H9 (cell line): ENCODE measurements at regions not wholly inside any gene's neighbourhood (a gene's known extent, or its start where the extent isn't known, plus 50 kb on each side); places are given as distances from the start of the nearest gene placed in this dataset.

Source experiments
- DNase-seq: peaks from one replicate; pipeline ENCODE4 v3.0.0-alpha.2; 2017
- H2AFZ ChIP-seq: one replicate; pipeline ENCODE4 v1.6.1; 2013; ENCODE audit warnings: mild to moderate bottlenecking, low read length, control low read depth, moderate library complexity
- H2AK5ac ChIP-seq: 2 replicates; pipeline ENCODE4 v1.6.1; 2013; ENCODE audit warnings: low read length, control low read depth, mixed read lengths; ENCODE audit not compliant: insufficient read length
- H2BK120ac ChIP-seq: one replicate; pipeline ENCODE4 v1.6.1; 2013; ENCODE audit warnings: low read depth, mild to moderate bottlenecking, low read length, control low read depth, inconsistent platforms; ENCODE audit not compliant: poor library complexity, severe bottlenecking
- H2BK12ac ChIP-seq: 2 replicates; pipeline ENCODE4 v1.6.1; 2013; ENCODE audit warnings: low read length, control low read depth, mixed read lengths, low read depth; ENCODE audit not compliant: insufficient read length
- H2BK15ac ChIP-seq: 2 replicates; pipeline ENCODE4 v1.6.1; 2013; ENCODE audit warnings: low read depth, low read length, control low read depth
- H2BK20ac ChIP-seq: one replicate; pipeline ENCODE4 v1.6.1; 2013; ENCODE audit warnings: low read depth, mild to moderate bottlenecking, low read length, control low read depth, inconsistent platforms; ENCODE audit not compliant: poor library complexity, severe bottlenecking
- H2BK5ac ChIP-seq: 2 replicates; pipeline ENCODE4 v1.6.1; 2013; ENCODE audit warnings: low read length, control low read depth, mixed read lengths; ENCODE audit not compliant: insufficient read length
- H3K14ac ChIP-seq: 2 replicates; pipeline ENCODE4 v1.6.1; 2013; ENCODE audit warnings: low read length, control low read depth; ENCODE audit not compliant: insufficient read depth
- H3K18ac ChIP-seq: 2 replicates; pipeline ENCODE4 v1.6.1; 2013; ENCODE audit warnings: low read depth, mild to moderate bottlenecking, mixed read lengths, low read length, control low read depth; ENCODE audit not compliant: insufficient read length
- H3K23ac ChIP-seq: 2 replicates; pipeline ENCODE4 v1.6.1; 2013; ENCODE audit warnings: low read length, control low read depth, mixed read lengths, low read depth; ENCODE audit not compliant: insufficient read length
- H3K23me2 ChIP-seq: 2 replicates; pipeline ENCODE4 v1.6.1; 2013; ENCODE audit warnings: low read depth, mild to moderate bottlenecking, mixed read lengths, low read length, control low read depth; ENCODE audit not compliant: insufficient read length, poor library complexity, severe bottlenecking
- H3K27ac ChIP-seq: 2 replicates; pipeline ENCODE4 v1.5.1; 2013; ENCODE audit warnings: low read length, control low read depth, mixed read lengths, low read depth; ENCODE audit not compliant: insufficient read length
- H3K27me3 ChIP-seq: 2 replicates; pipeline ENCODE4 v1.6.1; 2013; ENCODE audit warnings: low read length, control low read depth, inconsistent platforms; ENCODE audit not compliant: insufficient read depth
- H3K4ac ChIP-seq: 2 replicates; pipeline ENCODE4 v1.6.1; 2013; ENCODE audit warnings: low read depth, mild to moderate bottlenecking, control low read depth, inconsistent platforms, low read length, moderate library complexity
- H3K4me1 ChIP-seq: 2 replicates; pipeline ENCODE4 v1.6.1; 2013; ENCODE audit warnings: low read length, control low read depth, inconsistent platforms; ENCODE audit not compliant: insufficient read depth
- H3K4me2 ChIP-seq: 2 replicates; pipeline ENCODE4 v1.6.1; 2013; ENCODE audit warnings: low read length, control low read depth, mixed read lengths; ENCODE audit not compliant: insufficient read length, insufficient read depth
- H3K56ac ChIP-seq: 2 replicates; pipeline ENCODE4 v1.6.1; 2013; ENCODE audit warnings: low read depth, mild to moderate bottlenecking, mixed read lengths, low read length, control low read depth; ENCODE audit not compliant: insufficient read length
- H3K79me1 ChIP-seq: 2 replicates; pipeline ENCODE4 v1.6.1; 2013; ENCODE audit warnings: low read depth, mild to moderate bottlenecking, moderate library complexity, low read length, control low read depth, inconsistent platforms; ENCODE audit not compliant: insufficient read depth, poor library complexity, severe bottlenecking
- H3K79me2 ChIP-seq: 2 replicates; pipeline ENCODE4 v1.6.1; 2013; ENCODE audit warnings: low read length, control low read depth, inconsistent platforms; ENCODE audit not compliant: insufficient read depth
- H3K9ac ChIP-seq: 2 replicates; pipeline ENCODE4 v1.6.1; 2013; ENCODE audit warnings: low read length, control low read depth, mixed read lengths; ENCODE audit not compliant: insufficient read length; ENCODE audit errors: extremely low read depth
- H3K9me3 ChIP-seq: one replicate; pipeline ENCODE4 v1.6.1; 2013; ENCODE audit warnings: low read depth, low read length, inconsistent platforms; ENCODE audit not compliant: control insufficient read depth
- H3T11ph ChIP-seq: one replicate; pipeline ENCODE4 v1.6.1; 2013; ENCODE audit warnings: mild to moderate bottlenecking, low read length, control low read depth, inconsistent platforms
- H4K20me1 ChIP-seq: one replicate; pipeline ENCODE4 v1.6.1; 2013; ENCODE audit not compliant: control insufficient read depth, insufficient read length, insufficient read depth
- H4K5ac ChIP-seq: 2 replicates; pipeline ENCODE4 v1.6.1; 2013; ENCODE audit warnings: low read depth, mild to moderate bottlenecking, mixed read lengths, low read length, control low read depth; ENCODE audit not compliant: insufficient read length
- H4K8ac ChIP-seq: replicated peaks from 2 replicates; pipeline ENCODE4 v1.6.1; 2013; ENCODE audit warnings: low read length, control low read depth, mixed read lengths, low read depth; ENCODE audit not compliant: insufficient read length
- H4K91ac ChIP-seq: 2 replicates; pipeline ENCODE4 v1.6.1; 2013; ENCODE audit warnings: low read depth, mild to moderate bottlenecking, moderate library complexity, mixed read lengths, low read length, control low read depth; ENCODE audit not compliant: insufficient read length
- H3K27ac Mint-ChIP-seq, 3 experiments: 2 replicates in 2 of 3; 3 replicates in 1 of 3; pipeline ENCODE4 v1.8.0; 2020 to 2021; ENCODE audit warnings: mixed read lengths in 3 of 3, mild to moderate bottlenecking in 1 of 3, moderate library complexity in 1 of 3
- H3K27me3 Mint-ChIP-seq: 2 replicates; pipeline ENCODE4 v1.8.0; 2021; ENCODE audit warnings: low read depth, mild to moderate bottlenecking, moderate library complexity, mixed read lengths
- H3K36me3 Mint-ChIP-seq, 3 experiments: 2 replicates in 2 of 3; 3 replicates in 1 of 3; pipeline ENCODE4 v1.8.0; 2020 to 2021; ENCODE audit warnings: low read depth in 3 of 3, mixed read lengths in 3 of 3; ENCODE audit not compliant: insufficient read depth in 1 of 3
- H3K4me1 Mint-ChIP-seq, 2 experiments: 2 replicates each; pipeline ENCODE4 v1.8.0; 2020; ENCODE audit warnings: mixed read lengths in 2 of 2
- H3K4me3 Mint-ChIP-seq, 2 experiments: 2 replicates in 1 of 2; 3 replicates in 1 of 2; pipeline ENCODE4 v1.8.0; 2020 to 2021; ENCODE audit warnings: mild to moderate bottlenecking in 2 of 2, mixed read lengths in 2 of 2, moderate library complexity in 1 of 2
- H3K9me3 Mint-ChIP-seq, 2 experiments: 2 replicates in 1 of 2; 3 replicates in 1 of 2; pipeline ENCODE4 v1.8.0; 2020; ENCODE audit warnings: mild to moderate bottlenecking in 2 of 2, mixed read lengths in 2 of 2, moderate library complexity in 1 of 2
- WGBS: extraction: QIAGEN DNeasy Blood & Tissue Kit; methylation state at CpG from one replicate; pipeline ENCODE4 v1.1.7; 2013; ENCODE audit warnings: missing lambda C conversion rate, low lambda C conversion rate, mixed read lengths; ENCODE audit not compliant: insufficient read length; ENCODE audit errors: extremely low coverage; 5-methylcytosine and 5-hydroxymethylcytosine counted together
- TF ChIP-seq, protein P1 (sequence below): fragments of 200-600 bp; sonication (generic); conservative IDR thresholded peaks from 3 replicates; pipeline ENCODE4 v1.8.0; 2021; ENCODE audit warnings: antibody characterized with exemption, mild to moderate bottlenecking

DNA sequence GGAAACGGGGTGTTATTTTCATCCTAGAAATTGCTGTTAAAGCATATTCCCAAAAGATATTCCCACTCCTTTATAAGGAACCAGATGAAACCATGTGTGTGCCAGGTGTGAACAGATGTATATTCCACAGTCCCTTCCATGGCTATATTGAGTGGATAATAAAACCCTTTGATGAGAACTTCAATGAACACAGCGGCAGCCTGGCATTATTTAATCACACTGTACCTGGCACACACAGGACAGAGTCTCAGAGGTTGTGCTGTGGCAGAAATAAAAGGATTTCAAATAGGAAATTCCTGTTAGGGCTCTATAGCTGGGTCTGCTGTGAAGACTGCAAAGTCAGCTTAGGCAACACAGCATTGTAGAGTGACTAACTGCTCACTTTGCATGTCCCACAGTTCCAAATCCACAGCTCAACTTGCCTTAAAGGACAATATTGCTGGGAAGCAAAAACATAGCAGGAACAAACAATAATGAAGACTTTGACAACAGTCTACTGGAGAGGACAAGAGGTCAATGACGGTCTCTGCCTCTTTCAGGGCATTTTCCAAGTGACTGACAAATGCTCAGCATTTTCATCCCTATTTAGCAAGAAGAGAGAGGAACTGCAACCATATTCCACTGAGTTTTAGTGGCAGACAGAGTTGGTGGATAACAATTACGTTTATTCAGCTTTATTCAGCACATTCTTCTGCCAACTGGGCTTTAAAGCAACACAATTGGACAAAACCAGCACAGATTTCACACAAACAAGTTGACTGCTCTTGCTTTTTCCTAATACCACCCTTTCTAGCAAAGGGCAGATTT, 255.7 kb upstream of the RGMB start:
- Histone ChIP-seq H3K27me3 (no peaks in the 10 kb centered on the region), H3K56ac (no peak overlapping the region), H3K23ac (no peak overlapping the region), H3K9ac (no peak overlapping the region), H3K4ac (no peak overlapping the region), H3K27ac (no peak overlapping the region), H3K14ac (no peak overlapping the region), H4K5ac (no peak overlapping the region), H3K18ac (no peak overlapping the region), H2BK15ac (no peak overlapping the region), H2BK20ac (no peak overlapping the region), H4K20me1 (no peaks in the 10 kb centered on the region), H4K8ac (no peak overlapping the region), H3T11ph (no peak overlapping the region), H2AFZ (no peak overlapping the region), H2BK5ac (no peak overlapping the region), H2BK120ac (no peak overlapping the region), H3K23me2 (no peaks in the 10 kb centered on the region), H3K4me2 (no peak overlapping the region), H3K4me1 (no peaks in the 10 kb centered on the region; the same call in 1 of the 2 replicates), H2AK5ac (no peak overlapping the region), H2BK12ac (no peak overlapping the region), H3K9me3 (no peaks in the 10 kb centered on the region), H4K91ac (no peak overlapping the region), H3K79me1 (no peaks in the 10 kb centered on the region), H3K79me2 (no peaks in the 10 kb centered on the region)
- no peak for DNase-seq
- Mint-ChIP-seq H3K4me3 (no peak overlapping the region), H3K4me1 (peaks cover 9 to 14% of the 10 kb centered on the region in 2 experiments), H3K27me3 (no peaks in the 10 kb centered on the region), H3K36me3 (no peaks in the 10 kb centered on the region), H3K27ac (no peak overlapping the region), H3K9me3 (no peaks in the 10 kb centered on the region)
- WGBS = no CpG with 5 or more reads among the region's 4 CpGs
- TF ChIP-seq, protein P1, sequence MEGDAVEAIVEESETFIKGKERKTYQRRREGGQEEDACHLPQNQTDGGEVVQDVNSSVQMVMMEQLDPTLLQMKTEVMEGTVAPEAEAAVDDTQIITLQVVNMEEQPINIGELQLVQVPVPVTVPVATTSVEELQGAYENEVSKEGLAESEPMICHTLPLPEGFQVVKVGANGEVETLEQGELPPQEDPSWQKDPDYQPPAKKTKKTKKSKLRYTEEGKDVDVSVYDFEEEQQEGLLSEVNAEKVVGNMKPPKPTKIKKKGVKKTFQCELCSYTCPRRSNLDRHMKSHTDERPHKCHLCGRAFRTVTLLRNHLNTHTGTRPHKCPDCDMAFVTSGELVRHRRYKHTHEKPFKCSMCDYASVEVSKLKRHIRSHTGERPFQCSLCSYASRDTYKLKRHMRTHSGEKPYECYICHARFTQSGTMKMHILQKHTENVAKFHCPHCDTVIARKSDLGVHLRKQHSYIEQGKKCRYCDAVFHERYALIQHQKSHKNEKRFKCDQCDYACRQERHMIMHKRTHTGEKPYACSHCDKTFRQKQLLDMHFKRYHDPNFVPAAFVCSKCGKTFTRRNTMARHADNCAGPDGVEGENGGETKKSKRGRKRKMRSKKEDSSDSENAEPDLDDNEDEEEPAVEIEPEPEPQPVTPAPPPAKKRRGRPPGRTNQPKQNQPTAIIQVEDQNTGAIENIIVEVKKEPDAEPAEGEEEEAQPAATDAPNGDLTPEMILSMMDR = no peak
